ENCODE measurements at regions not wholly inside any gene's neighbourhood (a gene's known extent, or its start where the extent isn't known, plus 50 kb on each side); places are given as distances from the start of the nearest gene placed in this dataset.

DNA sequence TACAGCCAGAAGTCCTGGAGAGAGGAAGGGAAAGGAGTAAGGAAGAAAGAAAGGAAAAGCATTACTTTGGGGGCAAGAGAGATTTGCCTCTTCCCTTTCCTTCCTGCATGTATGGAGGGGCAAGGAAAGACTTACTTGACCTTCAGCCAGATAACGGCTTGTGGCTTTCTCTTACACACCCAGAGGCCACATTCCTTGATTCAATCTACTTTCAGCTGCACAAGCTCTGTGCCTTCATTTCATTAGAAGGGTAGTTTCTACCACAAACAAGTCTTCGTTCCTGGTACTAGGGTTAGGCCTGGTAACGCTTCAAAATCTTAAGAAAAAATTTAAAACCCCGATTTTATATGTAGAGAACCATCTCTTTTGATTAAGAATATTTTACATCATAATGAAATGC lies 835.9 kb downstream of the TUSC7 start:
- TF ChIP-seq, protein P1, sequence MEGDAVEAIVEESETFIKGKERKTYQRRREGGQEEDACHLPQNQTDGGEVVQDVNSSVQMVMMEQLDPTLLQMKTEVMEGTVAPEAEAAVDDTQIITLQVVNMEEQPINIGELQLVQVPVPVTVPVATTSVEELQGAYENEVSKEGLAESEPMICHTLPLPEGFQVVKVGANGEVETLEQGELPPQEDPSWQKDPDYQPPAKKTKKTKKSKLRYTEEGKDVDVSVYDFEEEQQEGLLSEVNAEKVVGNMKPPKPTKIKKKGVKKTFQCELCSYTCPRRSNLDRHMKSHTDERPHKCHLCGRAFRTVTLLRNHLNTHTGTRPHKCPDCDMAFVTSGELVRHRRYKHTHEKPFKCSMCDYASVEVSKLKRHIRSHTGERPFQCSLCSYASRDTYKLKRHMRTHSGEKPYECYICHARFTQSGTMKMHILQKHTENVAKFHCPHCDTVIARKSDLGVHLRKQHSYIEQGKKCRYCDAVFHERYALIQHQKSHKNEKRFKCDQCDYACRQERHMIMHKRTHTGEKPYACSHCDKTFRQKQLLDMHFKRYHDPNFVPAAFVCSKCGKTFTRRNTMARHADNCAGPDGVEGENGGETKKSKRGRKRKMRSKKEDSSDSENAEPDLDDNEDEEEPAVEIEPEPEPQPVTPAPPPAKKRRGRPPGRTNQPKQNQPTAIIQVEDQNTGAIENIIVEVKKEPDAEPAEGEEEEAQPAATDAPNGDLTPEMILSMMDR (IDR thresholded peaks at IDR 0.05 in 8 of 11, conservative IDR thresholded peaks at IDR 0.05 in 3 of 11): no peak
- TF ChIP-seq POLR2A (IDR thresholded peaks at IDR 0.05): no peak

Measured in spleen (tissue), 7 donors.